ENCODE measurements at regions not wholly inside any gene's neighbourhood (a gene's known extent, or its start where the extent isn't known, plus 50 kb on each side); places are given as distances from the start of the nearest gene placed in this dataset.

GRCh38 chr2:194815475-194815874 is 841.6 kb upstream of the SLC39A10 start:
- TF ChIP-seq CTCF (IDR thresholded peaks at IDR 0.05) (no peak), POLR2A (IDR thresholded peaks at IDR 0.05) (no peak), POLR2AphosphoS5 (IDR thresholded peaks at IDR 0.05) (no peak), EP300 (IDR thresholded peaks at IDR 0.05) (no peak)

Data from stomach (tissue), 4 donors.